ENCODE measurements at regions not wholly inside any gene's neighbourhood (a gene's known extent, or its start where the extent isn't known, plus 50 kb on each side); places are given as distances from the start of the nearest gene placed in this dataset.

DNA sequence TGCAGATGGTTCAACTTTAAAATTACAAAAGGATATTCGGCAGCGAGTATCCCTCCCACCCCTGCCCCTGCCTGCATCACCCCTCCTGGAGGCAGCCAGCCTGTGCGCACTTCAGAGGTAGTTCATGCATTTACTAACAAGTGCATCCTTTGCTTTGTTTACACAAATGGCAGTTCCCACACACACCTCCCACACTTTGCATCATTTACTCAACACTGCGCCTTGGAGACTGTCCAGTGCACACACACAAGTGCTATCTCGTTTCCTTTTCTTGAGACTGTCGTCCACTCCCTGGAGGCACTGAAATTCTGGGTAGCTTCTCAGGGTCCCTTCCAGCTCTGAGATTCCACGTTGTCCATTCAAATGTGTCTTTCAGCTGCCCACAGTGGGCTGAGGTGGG, 53.1 kb upstream of the VSX1 start:
- DNase-seq, result no peak
- H3K27ac Mint-ChIP-seq, result no peak overlapping the region
- ATAC-seq (replicated peaks), result no peak
- H3K4me1 Mint-ChIP-seq, result no peaks in the 10 kb centered on the region
- no peaks in the 10 kb centered on the region for H3K36me3 Mint-ChIP-seq
- H3K4me3 Mint-ChIP-seq, result no peak overlapping the region
- peaks cover 30 to 36% of the 10 kb centered on the region in 2 donors for H3K27me3 Mint-ChIP-seq
- H3K9me3 Mint-ChIP-seq, result peaks cover 0 to 1% of the 10 kb centered on the region in 2 donors

DNA sequence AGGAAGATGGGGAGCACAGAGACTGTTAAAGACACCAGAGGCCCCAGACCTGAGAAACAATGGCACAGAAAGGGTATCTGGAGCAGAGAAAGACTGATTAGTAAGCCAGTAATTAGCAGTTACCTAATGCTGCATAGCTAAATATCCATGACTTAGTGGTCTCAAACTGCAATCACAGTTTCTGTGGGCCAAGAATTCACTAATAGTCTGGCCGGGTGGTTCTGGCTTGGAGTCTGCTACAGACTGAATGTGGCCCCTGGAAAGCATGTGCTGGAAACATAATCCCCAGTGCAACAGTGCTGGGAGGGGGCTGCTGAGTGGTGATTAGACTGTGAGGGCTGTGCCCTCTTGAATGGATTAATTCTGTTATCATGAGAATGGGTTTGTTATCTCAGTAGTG, 54.1 kb upstream of the VSX1 start:
- no peak overlapping the region for H3K4me3 Mint-ChIP-seq
- H3K4me1 Mint-ChIP-seq, result no peaks in the 10 kb centered on the region
- H3K27me3 Mint-ChIP-seq, result peaks cover 35% of the 10 kb centered on the region in 2 donors

DNA sequence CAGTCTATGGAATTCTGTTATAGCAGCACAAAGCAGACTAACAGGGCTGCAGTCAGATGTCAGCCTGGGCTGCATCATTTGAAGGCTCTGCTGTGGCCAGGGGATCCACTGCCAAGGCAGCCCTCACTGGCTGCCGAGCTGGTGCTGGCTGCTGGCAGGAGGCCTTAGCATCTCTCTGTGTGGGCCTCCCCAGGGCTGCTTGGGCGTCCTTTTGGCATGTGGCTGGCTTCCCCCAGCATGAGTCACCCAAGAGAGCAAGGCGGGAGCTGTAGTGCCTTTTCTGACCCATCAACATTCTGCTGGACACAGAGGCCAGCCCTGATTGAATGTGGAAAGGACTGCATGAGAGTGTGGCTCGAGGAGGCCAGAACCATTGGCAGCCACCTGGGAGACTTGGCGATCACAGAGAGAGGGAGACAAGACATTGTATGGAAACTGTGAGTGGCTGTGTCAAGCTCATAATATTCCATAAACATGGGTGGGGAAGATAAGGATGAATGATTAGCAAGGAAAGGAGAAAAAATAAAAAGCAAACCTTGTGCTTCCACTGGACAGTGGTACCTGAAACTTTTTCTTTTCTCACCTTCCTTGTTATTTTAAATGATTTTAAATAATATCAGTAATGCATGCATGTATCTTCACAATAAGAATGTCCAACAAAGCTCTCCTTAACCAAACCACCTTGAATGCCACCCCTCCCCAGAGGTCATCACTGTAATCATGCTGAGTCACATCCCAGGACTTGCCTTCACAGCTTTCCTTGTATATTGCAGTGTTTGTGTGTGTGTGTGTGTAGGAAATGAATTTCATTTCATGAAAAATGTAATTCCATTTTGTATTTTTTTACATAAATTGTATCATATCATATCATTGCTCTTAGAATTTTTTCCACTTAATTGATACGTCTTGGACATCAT, 55.0 kb upstream of the VSX1 start:
- ATAC-seq (replicated peaks) (no peak), DNase-seq (no peak)
- no peaks in the 10 kb centered on the region for H3K36me3 Mint-ChIP-seq
- no peaks in the 10 kb centered on the region for H3K4me1 Mint-ChIP-seq
- no peak overlapping the region for H3K27ac Mint-ChIP-seq
- H3K4me3 Mint-ChIP-seq, result no peak overlapping the region
- no peaks in the 10 kb centered on the region for H3K9me3 Mint-ChIP-seq
- peaks cover 39 to 40% of the 10 kb centered on the region in 2 donors for H3K27me3 Mint-ChIP-seq

More for the DNA sequence above, 54.1 kb upstream of the VSX1 start:
- no peak overlapping the region for H3K27ac Mint-ChIP-seq
- no peaks in the 10 kb centered on the region for H3K9me3 Mint-ChIP-seq
- DNase-seq (no peak), ATAC-seq (replicated peaks) (no peak)
- no peaks in the 10 kb centered on the region for H3K36me3 Mint-ChIP-seq

DNA sequence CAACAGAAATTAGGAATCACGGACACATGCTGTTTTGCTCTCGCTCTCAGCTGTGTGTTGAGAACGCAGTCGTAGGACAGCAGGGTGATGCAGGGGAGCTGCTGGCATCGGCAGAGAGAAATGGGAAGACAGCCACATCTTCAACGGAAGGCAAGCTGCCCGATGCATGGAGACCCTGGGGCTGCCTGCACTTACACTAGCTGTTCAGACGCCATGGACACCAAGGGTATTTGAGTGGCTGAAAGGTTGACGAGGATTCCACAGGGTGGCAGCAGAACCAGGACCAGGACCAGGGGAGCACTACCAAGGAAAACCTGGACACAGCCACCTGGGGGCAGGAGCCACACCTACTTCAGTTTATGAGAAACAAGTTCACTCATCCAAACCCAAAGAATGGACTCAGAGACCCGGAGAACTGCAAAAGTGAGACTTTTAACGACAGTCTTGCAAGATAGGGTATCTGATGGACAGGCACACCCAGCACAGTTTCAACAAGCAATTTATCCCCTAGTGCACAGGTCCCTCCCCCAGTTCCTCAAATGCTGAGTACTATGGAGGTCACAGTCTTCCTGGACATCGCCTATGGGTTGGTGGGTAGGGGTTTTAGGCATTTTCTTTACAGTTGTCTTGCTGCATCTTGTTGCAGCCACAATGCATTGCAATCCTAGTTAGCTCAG, 56.3 kb upstream of the ENTPD6 start:
- ATAC-seq (replicated peaks), result no peak

DNA sequence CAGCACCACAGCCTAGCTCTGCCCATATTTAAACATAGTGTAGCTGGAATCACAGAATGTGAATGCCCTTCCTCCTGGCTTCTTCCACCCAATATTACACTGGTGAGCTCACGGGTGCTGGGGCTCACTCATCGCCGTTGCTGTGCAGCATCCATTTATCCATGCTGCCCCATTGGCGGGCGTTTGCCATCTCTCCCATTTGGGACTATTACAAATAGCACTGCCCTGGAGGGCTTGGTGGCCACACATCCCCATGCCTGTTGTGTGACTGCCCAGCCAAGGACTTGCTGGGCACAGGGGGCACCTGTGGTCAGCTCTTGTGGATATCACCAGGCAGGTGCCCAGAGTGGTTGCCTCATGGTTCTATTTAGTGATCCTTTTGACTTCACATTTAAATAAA, 54.5 kb upstream of the ENTPD6 start:
- Mint-ChIP-seq H3K27me3 (peaks cover 37% of the 10 kb centered on the region in 2 donors), H3K4me3 (no peak overlapping the region), H3K36me3 (no peaks in the 10 kb centered on the region), H3K27ac (no peak overlapping the region), H3K9me3 (no peaks in the 10 kb centered on the region), H3K4me1 (no peaks in the 10 kb centered on the region)
- no peak for DNase-seq
- no peak for ATAC-seq (replicated peaks)

More for the DNA sequence above, 56.3 kb upstream of the ENTPD6 start:
- Mint-ChIP-seq H3K27me3 (peaks cover 26 to 29% of the 10 kb centered on the region in 2 donors), H3K27ac (no peak overlapping the region), H3K9me3 (no peaks in the 10 kb centered on the region), H3K4me3 (no peak overlapping the region), H3K4me1 (no peaks in the 10 kb centered on the region), H3K36me3 (no peaks in the 10 kb centered on the region)
- DNase-seq, result no peak

DNA sequence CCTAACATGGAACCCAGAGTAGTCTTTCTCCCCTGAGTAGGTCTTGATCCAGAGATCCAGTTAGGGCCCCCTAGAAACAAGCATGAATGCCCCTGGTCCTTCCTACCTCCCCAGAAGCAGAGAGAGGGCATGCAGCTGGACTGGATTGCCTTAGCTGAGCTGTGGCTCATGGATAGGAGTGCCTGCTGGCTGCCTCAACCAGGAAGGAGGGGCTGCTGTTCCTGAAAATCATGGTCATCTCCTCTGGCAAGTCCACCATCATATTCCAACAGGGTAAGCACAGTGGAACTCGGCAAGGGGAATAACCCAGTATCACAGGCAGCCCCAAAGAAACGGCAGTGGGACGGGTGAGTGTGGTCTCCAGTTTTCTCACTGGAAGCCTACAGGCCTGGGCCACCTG, 53.1 kb upstream of the ENTPD6 start:
- H3K27me3 Mint-ChIP-seq, result peaks cover 49 to 50% of the 10 kb centered on the region in 2 donors
- H3K27ac Mint-ChIP-seq, result no peak overlapping the region
- no peaks in the 10 kb centered on the region for H3K9me3 Mint-ChIP-seq
- H3K4me3 Mint-ChIP-seq, result no peak overlapping the region
- H3K4me1 Mint-ChIP-seq, result peaks cover 0 to 1% of the 10 kb centered on the region in 2 donors
- ATAC-seq (replicated peaks) (no peak), DNase-seq (no peak)
- H3K36me3 Mint-ChIP-seq, result no peaks in the 10 kb centered on the region

DNA sequence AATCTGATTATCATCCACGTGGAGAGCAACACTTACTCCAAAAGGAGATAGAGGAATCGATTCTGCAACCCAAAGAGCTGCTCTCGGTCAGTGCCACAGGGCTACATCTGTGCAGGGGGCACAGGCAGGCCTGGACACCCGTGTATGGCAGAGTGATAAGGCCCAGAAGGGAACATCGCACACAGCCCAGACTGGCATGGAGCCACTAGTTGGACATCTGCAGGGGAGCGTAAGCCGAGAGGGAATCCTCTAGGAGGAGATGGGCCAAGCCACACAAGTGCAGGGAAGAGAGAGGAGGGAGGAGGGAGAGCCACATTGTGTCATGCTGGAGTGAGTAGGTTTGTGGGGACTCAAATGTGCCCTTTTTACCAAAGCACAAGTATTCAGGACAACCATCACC, 50.4 kb upstream of the ENTPD6 start:
- Mint-ChIP-seq H3K36me3 (peaks cover 2 to 5% of the 10 kb centered on the region in 2 donors), H3K27me3 (peaks cover 64 to 66% of the 10 kb centered on the region in 2 donors), H3K4me1 (peaks cover 6 to 8% of the 10 kb centered on the region in 2 donors), H3K27ac (no peak overlapping the region), H3K4me3 (no peak overlapping the region), H3K9me3 (no peaks in the 10 kb centered on the region)
- DNase-seq (no peak), ATAC-seq (replicated peaks) (no peak)

Measured in stimulated activated naive B cell treated with anti-CD40 and anti-IgM and Interleukin-4, amounts not matched to agents 10 μg/mL and 1 μg/mL and 100 μg/mL, for 72 hours (primary cell).